Neural cell (in vitro differentiated cells): ENCODE measurements at regions not wholly inside any gene's neighbourhood (a gene's known extent, or its start where the extent isn't known, plus 50 kb on each side); places are given as distances from the start of the nearest gene placed in this dataset.

ENCODE experiments used
- EP300 ChIP-seq: fragments of 450-650 bp; conservative IDR thresholded peaks from 2 replicates; pipeline ENCODE4 v1.6.1; 2014; ENCODE audit warnings: antibody characterized with exemption, mild to moderate bottlenecking, moderate library complexity; ENCODE audit not compliant: poor library complexity, severe bottlenecking
- POLR2AphosphoS5 ChIP-seq: IDR thresholded peaks from 2 replicates; pipeline ENCODE4 v1.6.1; 2012
- RAD21 ChIP-seq: fragments of 450-650 bp; conservative IDR thresholded peaks from 2 replicates; pipeline ENCODE4 v1.6.1; 2014; ENCODE audit warnings: antibody characterized with exemption, mild to moderate bottlenecking, moderate library complexity
- TF ChIP-seq, protein P1 (sequence below): fragments of 450-650 bp; IDR thresholded peaks from 2 replicates; pipeline ENCODE4 v1.5.1; 2014; ENCODE audit warnings: antibody characterized with exemption, mild to moderate bottlenecking, moderate library complexity; ENCODE audit not compliant: poor library complexity, severe bottlenecking

DNA sequence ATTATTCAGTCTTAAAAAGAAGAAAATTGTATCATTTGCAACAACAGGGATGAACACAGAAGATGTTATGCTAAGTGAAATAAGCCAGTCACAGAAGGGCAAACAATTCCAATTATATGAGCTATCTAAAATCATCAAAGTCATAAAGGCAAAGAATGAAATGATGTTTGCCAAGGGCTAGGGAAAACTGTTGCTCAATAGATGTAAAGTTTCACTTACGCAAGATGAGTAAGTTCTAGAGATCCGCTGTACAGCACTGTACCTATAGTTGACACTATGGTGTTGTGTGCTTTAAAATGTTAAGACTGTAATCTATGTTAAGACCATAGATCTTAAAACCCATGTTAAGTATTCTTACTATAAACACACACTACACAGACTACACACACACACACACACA is 904.6 kb upstream of the LRRN3 start:
- TF ChIP-seq, protein P1, sequence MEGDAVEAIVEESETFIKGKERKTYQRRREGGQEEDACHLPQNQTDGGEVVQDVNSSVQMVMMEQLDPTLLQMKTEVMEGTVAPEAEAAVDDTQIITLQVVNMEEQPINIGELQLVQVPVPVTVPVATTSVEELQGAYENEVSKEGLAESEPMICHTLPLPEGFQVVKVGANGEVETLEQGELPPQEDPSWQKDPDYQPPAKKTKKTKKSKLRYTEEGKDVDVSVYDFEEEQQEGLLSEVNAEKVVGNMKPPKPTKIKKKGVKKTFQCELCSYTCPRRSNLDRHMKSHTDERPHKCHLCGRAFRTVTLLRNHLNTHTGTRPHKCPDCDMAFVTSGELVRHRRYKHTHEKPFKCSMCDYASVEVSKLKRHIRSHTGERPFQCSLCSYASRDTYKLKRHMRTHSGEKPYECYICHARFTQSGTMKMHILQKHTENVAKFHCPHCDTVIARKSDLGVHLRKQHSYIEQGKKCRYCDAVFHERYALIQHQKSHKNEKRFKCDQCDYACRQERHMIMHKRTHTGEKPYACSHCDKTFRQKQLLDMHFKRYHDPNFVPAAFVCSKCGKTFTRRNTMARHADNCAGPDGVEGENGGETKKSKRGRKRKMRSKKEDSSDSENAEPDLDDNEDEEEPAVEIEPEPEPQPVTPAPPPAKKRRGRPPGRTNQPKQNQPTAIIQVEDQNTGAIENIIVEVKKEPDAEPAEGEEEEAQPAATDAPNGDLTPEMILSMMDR, result no peak
- no peak for TF ChIP-seq RAD21
- TF ChIP-seq POLR2AphosphoS5, result no peak
- TF ChIP-seq EP300, result no peak
